HCT116 (cell line): ENCODE measurements at regions not wholly inside any gene's neighbourhood (a gene's known extent, or its start where the extent isn't known, plus 50 kb on each side); places are given as distances from the start of the nearest gene placed in this dataset.

Experiments used
- ATAC-seq: fragments of 200-7000 bp; cut with Tn5 transposase; 2 replicates; pipeline ENCODE4 v1.9.1; 2020; ENCODE audit warnings: mild to moderate bottlenecking, moderate library complexity
- BruUV-seq: library from RNA; stranded (reverse); fragments of 400-500 nt; replicated peaks from 2 replicates; lab custom pipeline; 2021; lab: Mats Ljungman, UMichigan
- CTCF ChIA-PET: fragments of 300-600 bp; sonication (Branson Sonifier 250); formaldehyde crosslinking; loops from one replicate; lab custom pipeline; 2021; ENCODE audit warnings: antibody characterized with exemption; lab: Charles Lee
- POLR2A ChIA-PET: fragments of 300-600, 350-600 bp; sonication (Branson Sonifier 250); formaldehyde crosslinking; loops from one replicate; lab custom pipeline; 2021; ENCODE audit warnings: antibody characterized with exemption; lab: Charles Lee
- RAD21 ChIA-PET, 2 experiments: fragments of 300-600 bp; sonication (Branson Sonifier 250); formaldehyde crosslinking; loops; one replicate each; lab custom pipeline; 2023; ENCODE audit warnings: low total read pairs in 2 of 2; ENCODE audit not compliant: uncharacterized antibody in 2 of 2, unreplicated experiment in 2 of 2, low non-redundant PET in 1 of 2; lab: Charles Lee
- DNase-seq: peaks from one replicate; pipeline ENCODE4 v3.0.0-alpha.2; 2010; ENCODE audit warnings: low read depth, low spot score
- H2AFZ ChIP-seq: fragments of 200-600 bp; shearing (Covaris generic), sonication (generic); 2 replicates; pipeline ENCODE4 v1.6.1; 2017; ENCODE audit warnings: low read depth, mixed run types, mixed read lengths, antibody characterized with exemption, low read length; ENCODE audit not compliant: poor library complexity, severe bottlenecking
- H3K27ac ChIP-seq: 2 replicates; pipeline ENCODE4 v1.5.1; 2012; ENCODE audit warnings: low read depth, low read length
- H3K27me3 ChIP-seq: fragments of 200-600 bp; sonication (generic); 2 replicates; pipeline ENCODE4 v1.6.1; 2016; ENCODE audit warnings: mixed run types, low read length, mixed read lengths; ENCODE audit not compliant: insufficient read depth
- H3K36me3 ChIP-seq, 2 experiments: fragments of 200-500 bp in 1 of 2; fragments of 200-600 bp in 1 of 2; sonication (Bioruptor generic) in 1 of 2; sonication (generic) in 1 of 2; 2 replicates each; pipeline versions ENCODE4 v1.5.1 to v1.6.1; 2014 to 2016; ENCODE audit warnings: low read length in 2 of 2, inconsistent platforms in 1 of 2, mixed read lengths in 1 of 2, mixed run types in 1 of 2; ENCODE audit not compliant: insufficient read depth in 2 of 2, control insufficient read depth in 1 of 2
- H3K4me1 ChIP-seq, 2 experiments: fragments of 200-600 bp in 1 of 2; sonication (generic) in 1 of 2; 2 replicates each; pipeline versions ENCODE4 v1.5.1 to v1.6.1; 2012 to 2017; ENCODE audit warnings: low read length in 2 of 2, inconsistent platforms in 1 of 2, mild to moderate bottlenecking in 1 of 2, mixed read lengths in 1 of 2, mixed run types in 1 of 2, moderate library complexity in 1 of 2; ENCODE audit not compliant: insufficient read depth in 2 of 2, control insufficient read depth in 1 of 2
- H3K4me2 ChIP-seq: fragments of 200-600 bp; sonication (generic); 2 replicates; pipeline ENCODE4 v1.6.1; 2017; ENCODE audit warnings: mixed run types, low read length, mixed read lengths
- H3K4me3 ChIP-seq, 2 experiments: fragments of 200-600 bp in 1 of 2; sonication (generic) in 1 of 2; replicated peaks in 1 of 2; 2 replicates each; pipeline ENCODE4 v1.5.1; 2011 to 2016; ENCODE audit warnings: low read length in 2 of 2, control low read depth in 1 of 2, low read depth in 1 of 2, mild to moderate bottlenecking in 1 of 2, mixed read lengths in 1 of 2, mixed run types in 1 of 2
- H3K79me2 ChIP-seq: fragments of 200-600 bp; sonication (generic); 2 replicates; pipeline ENCODE4 v1.6.1; 2017; ENCODE audit warnings: mild to moderate bottlenecking, mixed run types, low read length, moderate library complexity, mixed read lengths; ENCODE audit not compliant: insufficient read depth
- H3K9ac ChIP-seq: fragments of 200-600 bp; sonication (generic); 2 replicates; pipeline ENCODE4 v1.6.1; 2016; ENCODE audit warnings: low read length, mixed read lengths
- H3K9me2 ChIP-seq: fragments of 200-600 bp; sonication (generic), shearing (Covaris generic); 2 replicates; pipeline ENCODE4 v1.6.1; 2017; ENCODE audit warnings: mixed run types, mild to moderate bottlenecking, moderate library complexity; ENCODE audit not compliant: insufficient read depth
- H3K9me3 ChIP-seq, 2 experiments: fragments of 200-500 bp in 1 of 2; fragments of 200-600 bp in 1 of 2; sonication (Bioruptor generic) in 1 of 2; sonication (generic) in 1 of 2; 2 replicates each; pipeline ENCODE4 v1.6.1; 2014 to 2017; ENCODE audit warnings: low read length in 2 of 2, mixed read lengths in 2 of 2, inconsistent platforms in 1 of 2, low read depth in 1 of 2, mild to moderate bottlenecking in 1 of 2, mixed run types in 1 of 2, moderate library complexity in 1 of 2; ENCODE audit not compliant: control insufficient read depth in 1 of 2, insufficient read depth in 1 of 2
- H4K20me1 ChIP-seq: fragments of 200-600 bp; sonication (generic), shearing (Covaris generic); 2 replicates; pipeline ENCODE4 v1.6.1; 2017; ENCODE audit warnings: mixed run types, mild to moderate bottlenecking, moderate library complexity; ENCODE audit not compliant: insufficient read depth
- ATF3 ChIP-seq: IDR thresholded peaks from 2 replicates; pipeline ENCODE4 v1.6.1; 2012
- CBX3 ChIP-seq: IDR thresholded peaks from 2 replicates; pipeline ENCODE4 v1.6.1; 2012; ENCODE audit warnings: low read depth
- CEBPB ChIP-seq: IDR thresholded peaks from 2 replicates; pipeline ENCODE4 v1.6.1; 2012; ENCODE audit warnings: low read depth
- CTCF ChIP-seq, 3 experiments: fragments of 200-600 bp in 1 of 3; sonication (generic) in 1 of 3; IDR thresholded peaks in 2 of 3; conservative IDR thresholded peaks in 1 of 3; 2 replicates each; pipeline ENCODE4 v1.5.1; 2012 to 2017; ENCODE audit warnings: low read depth in 2 of 3, low read length in 2 of 3, antibody characterized with exemption in 1 of 3, borderline replicate concordance in 1 of 3, control low read depth in 1 of 3, mild to moderate bottlenecking in 1 of 3, mixed read lengths in 1 of 3, mixed run types in 1 of 3, moderate library complexity in 1 of 3; ENCODE audit not compliant: insufficient read depth in 1 of 3
- EGR1 ChIP-seq: IDR thresholded peaks from 2 replicates; pipeline ENCODE4 v1.6.1; 2012; ENCODE audit warnings: low read depth
- EZH2 ChIP-seq: fragments of 200-600 bp; sonication (generic); IDR thresholded peaks from 2 replicates; pipeline ENCODE4 v1.6.1; 2017; ENCODE audit warnings: antibody characterized with exemption, mixed run types
- FOSL1 ChIP-seq: IDR thresholded peaks from 2 replicates; pipeline ENCODE4 v1.6.1; 2012; ENCODE audit warnings: low read depth
- MAX ChIP-seq: IDR thresholded peaks from 2 replicates; pipeline ENCODE4 v1.6.1; 2012
- POLR2A ChIP-seq: IDR thresholded peaks from 2 replicates; pipeline ENCODE4 v1.7.0; 2011; ENCODE audit warnings: borderline replicate concordance; ENCODE audit not compliant: insufficient read depth, insufficient read length; ENCODE audit errors: extremely low read depth
- POLR2AphosphoS5 ChIP-seq: IDR thresholded peaks from 2 replicates; pipeline ENCODE4 v1.6.1; 2011; ENCODE audit warnings: mild to moderate bottlenecking, low read depth, low read length, moderate library complexity
- SIN3A ChIP-seq: IDR thresholded peaks from 2 replicates; pipeline ENCODE4 v1.6.1; 2012; ENCODE audit warnings: low read depth
- SP1 ChIP-seq: IDR thresholded peaks from 2 replicates; pipeline ENCODE4 v1.6.1; 2012; ENCODE audit warnings: low read depth
- SRF ChIP-seq: IDR thresholded peaks from 2 replicates; pipeline ENCODE4 v1.6.1; 2012; ENCODE audit warnings: low read depth
- TCF7L2 ChIP-seq: IDR thresholded peaks from 2 replicates; pipeline ENCODE4 v1.7.0; 2011; ENCODE audit warnings: borderline replicate concordance, inconsistent platforms; ENCODE audit not compliant: insufficient read depth, insufficient read length; ENCODE audit errors: extremely low read depth
- YY1 ChIP-seq: IDR thresholded peaks from 2 replicates; pipeline ENCODE4 v1.6.1; 2011; ENCODE audit warnings: low read length, low read depth, moderate library complexity, mild to moderate bottlenecking; ENCODE audit not compliant: insufficient replicate concordance; ENCODE audit errors: extremely low read depth
- ZFX ChIP-seq: fragments of 450-650 bp; IDR thresholded peaks from 2 replicates; pipeline ENCODE4 v1.6.1; 2017
- ZNF274 ChIP-seq: fragments of 200-500 bp; sonication (Bioruptor generic); IDR thresholded peaks from 2 replicates; pipeline ENCODE4 v1.6.1; 2014; ENCODE audit warnings: mild to moderate bottlenecking, low read depth, low read length, inconsistent platforms
- intact Hi-C: fragments of 100-400 bp; cut with micrococcal nuclease; formaldehyde crosslinking; loops from 2 replicates; pipeline ENCODE4 v1.10.0; 2022

- TF ChIP-seq CTCF (IDR thresholded peaks at IDR 0.05 in 2 of 3, conservative IDR thresholded peaks at IDR 0.05 in 1 of 3; ENCODE audit: borderline replicate concordance in 1 of 3, insufficient read depth in 1 of 3, low read depth in 2 of 3, low read length in 2 of 3) = no peak
Observed at GRCh38 chr5:144788556-144788955, 617.9 kb downstream of the KCTD16 start (continued).

GRCh38 chr5:144788046-144788445, 617.4 kb downstream of the KCTD16 start:
- Histone ChIP-seq H4K20me1 (no peaks in the 10 kb centered on the region), H3K27me3 (no peaks in the 10 kb centered on the region; the same call in 1 of the 2 replicates), H3K4me3 (no peak overlapping the region), H3K27ac (no peak overlapping the region), H3K36me3 (no peaks in the 10 kb centered on the region), H3K9me3 (no peaks in the 10 kb centered on the region), H2AFZ (no peak overlapping the region), H3K9me2 (no peaks in the 10 kb centered on the region), H3K4me2 (no peak overlapping the region), H3K4me1 (no peaks in the 10 kb centered on the region), H3K79me2 (no peaks in the 10 kb centered on the region), H3K9ac (no peak overlapping the region)
- RAD21 ChIA-PET = no interaction called here
- DNase-seq = no peak
- CTCF ChIA-PET = no interaction called here
- ATAC-seq = no peak
- POLR2A ChIA-PET = no interaction called here
- no TSS peak for BruUV-seq
- intact Hi-C loops = no loop called here
- TF ChIP-seq ZNF274 = no peak
- TF ChIP-seq SRF = no peak
- TF ChIP-seq MAX = no peak
- no peak for TF ChIP-seq SIN3A
- no peak for TF ChIP-seq YY1
- TF ChIP-seq EGR1 = no peak
- TF ChIP-seq CEBPB = no peak
- no peak for TF ChIP-seq ZFX
- no peak for TF ChIP-seq TCF7L2
- TF ChIP-seq POLR2A = no peak
- TF ChIP-seq FOSL1 = no peak
- TF ChIP-seq CTCF (IDR thresholded peaks at IDR 0.05 in 2 of 3, conservative IDR thresholded peaks at IDR 0.05 in 1 of 3; ENCODE audit: borderline replicate concordance in 1 of 3, insufficient read depth in 1 of 3, low read depth in 2 of 3, low read length in 2 of 3) = no peak
- TF ChIP-seq ATF3 = no peak
- no peak for TF ChIP-seq SP1
- no peak for TF ChIP-seq CBX3
- no peak for TF ChIP-seq POLR2AphosphoS5
- no peak for TF ChIP-seq EZH2
